Sigmoid colon (tissue), 6 donors: ENCODE measurements at regions not wholly inside any gene's neighbourhood (a gene's known extent, or its start where the extent isn't known, plus 50 kb on each side); places are given as distances from the start of the nearest gene placed in this dataset.
"Not testable (repeated sequence)": the region's sequence is repeated elsewhere in the genome, so short reads cannot be mapped to it uniquely, and the experiment has no call there.

Source experiments
- DNase-seq: peaks from one replicate; pipeline ENCODE4 v3.0.0-alpha.2; 2019
- H3K27ac ChIP-seq, 4 donors: fragments of 200-600 bp; sonication (generic); one replicate each; pipeline ENCODE4 v1.5.1; 2016 to 2019; ENCODE audit warnings: mild to moderate bottlenecking in 1 of 4
- H3K27me3 ChIP-seq, 3 donors: fragments of 200-600 bp; sonication (generic); one replicate each; pipeline ENCODE4 v1.5.1; 2019; ENCODE audit warnings: mild to moderate bottlenecking in 1 of 3
- H3K36me3 ChIP-seq, 4 donors: fragments of 200-600 bp; sonication (generic); one replicate each; pipeline ENCODE4 v1.5.1; 2016 to 2019
- H3K4me1 ChIP-seq, 4 donors: fragments of 200-600 bp; sonication (generic); one replicate each; pipeline ENCODE4 v1.5.1; 2017 to 2019
- H3K4me3 ChIP-seq, 4 donors: fragments of 200-600 bp; sonication (generic); one replicate each; pipeline ENCODE4 v1.5.1; 2017 to 2019; ENCODE audit warnings: mild to moderate bottlenecking in 2 of 4, moderate library complexity in 1 of 4
- H3K9me3 ChIP-seq, 4 donors: fragments of 200-600 bp in 3 of 4; sonication (generic) in 3 of 4; one replicate each; pipeline versions ENCODE4 v1.5.1 to v1.6.1; 2013 to 2019
- CTCF ChIP-seq, 4 experiments: fragments of 450-650 bp in 3 of 4; fragments of 200-600 bp in 1 of 4; IDR thresholded peaks; one replicate each; pipeline ENCODE4 v1.5.1; 2016 to 2019; ENCODE audit warnings: antibody characterized with exemption in 4 of 4, mild to moderate bottlenecking in 3 of 4, moderate library complexity in 2 of 4
- EP300 ChIP-seq, 4 donors: sonication (generic); formaldehyde crosslinking; IDR thresholded peaks; one replicate each; pipeline ENCODE4 v1.6.1; 2017; ENCODE audit warnings: antibody characterized with exemption in 4 of 4
- POLR2A ChIP-seq, 2 donors: fragments of 450-650 bp; IDR thresholded peaks; one replicate each; pipeline ENCODE4 v1.6.1; 2016; ENCODE audit warnings: antibody characterized with exemption in 2 of 2, mild to moderate bottlenecking in 2 of 2, moderate library complexity in 2 of 2
- POLR2AphosphoS5 ChIP-seq, 4 donors: sonication (generic); formaldehyde crosslinking; IDR thresholded peaks; one replicate each; pipeline ENCODE4 v1.6.1; 2017; ENCODE audit warnings: antibody characterized with exemption in 4 of 4
- WGBS, 2 donors: extraction: QIAGEN DNeasy Blood & Tissue Kit; methylation state at CpG; one replicate each; pipeline ENCODE4 v1.1.7; 2013; 5-methylcytosine and 5-hydroxymethylcytosine counted together
- intact Hi-C: fragments of 100-400 bp; cut with DNase I; formaldehyde crosslinking; loops from one replicate; pipeline ENCODE4 v1.15.1; 2023
- donor health status: healthy with polysubstance abuse.
- donor health status: healthy.

GRCh38 chr3:69628951-69629350, 110.3 kb upstream of the MITF start:
- no peak for DNase-seq

GRCh38 chr3:69613286-69613685, 126.0 kb upstream of the MITF start:
- no peaks in the 10 kb centered on the region for H3K36me3 ChIP-seq
- H3K27ac ChIP-seq: no peak overlapping the region
- H3K4me3 ChIP-seq: no peak overlapping the region
- no peaks in the 10 kb centered on the region for H3K4me1 ChIP-seq
- H3K9me3 ChIP-seq: no peaks in the 10 kb centered on the region
- intact Hi-C loops: no loop called here
- TF ChIP-seq CTCF (IDR thresholded peaks at IDR 0.05): no peak
- TF ChIP-seq EP300 (IDR thresholded peaks at IDR 0.05): no peak
- TF ChIP-seq POLR2A (IDR thresholded peaks at IDR 0.05): no peak
- no peak for TF ChIP-seq POLR2AphosphoS5 (IDR thresholded peaks at IDR 0.05)
- H3K27me3 ChIP-seq: no peaks in the 10 kb centered on the region
- DNase-seq: no peak
- WGBS, 2 donors: 90 to 92% methylated on average over 5 of the region's 5 CpGs

More at GRCh38 chr3:69628951-69629350, 110.3 kb upstream of the MITF start:
- intact Hi-C loops: no loop called here
- H3K27ac ChIP-seq: no peak overlapping the region
- no peaks in the 10 kb centered on the region for H3K27me3 ChIP-seq
- WGBS, 2 donors: 4 to 32% methylated on average over 1 of the region's 1 CpG
- no peak for TF ChIP-seq POLR2AphosphoS5 (IDR thresholded peaks at IDR 0.05)
- peaks cover 0 to 3% (median 0%) of the 10 kb centered on the region in 4 donors for H3K9me3 ChIP-seq
- no peaks in the 10 kb centered on the region for H3K4me1 ChIP-seq
- no peaks in the 10 kb centered on the region for H3K36me3 ChIP-seq
- H3K4me3 ChIP-seq: no peak overlapping the region

- no peak overlapping the region for H3K27ac ChIP-seq
- no peaks in the 10 kb centered on the region for H3K27me3 ChIP-seq
- no peak for TF ChIP-seq CTCF (IDR thresholded peaks at IDR 0.05)
- TF ChIP-seq EP300 (IDR thresholded peaks at IDR 0.05): no peak
- no peak for TF ChIP-seq POLR2AphosphoS5 (IDR thresholded peaks at IDR 0.05)
- no peak for TF ChIP-seq POLR2A (IDR thresholded peaks at IDR 0.05)
- 86 to 87% methylated on average over 2 of the region's 2 CpGs for WGBS, 2 donors
- no peaks in the 10 kb centered on the region for H3K36me3 ChIP-seq
- DNase-seq: no peak
- H3K4me3 ChIP-seq: no peak overlapping the region
- H3K9me3 ChIP-seq: no peaks in the 10 kb centered on the region
- intact Hi-C loops: no loop called here
- no peaks in the 10 kb centered on the region for H3K4me1 ChIP-seq
These were observed 126.5 kb upstream of the MITF start for GRCh38 chr3:69612791-69613190.

- H3K27ac ChIP-seq, intact Hi-C loops, H3K36me3 ChIP-seq, H3K9me3 ChIP-seq, H3K27me3 ChIP-seq, H3K4me1 ChIP-seq, DNase-seq, H3K4me3 ChIP-seq: not testable (repeated sequence)
- 54 to 63% methylated on average over 1 of the region's 1 CpG for WGBS, 2 donors
These were observed 129.7 kb upstream of the MITF start for GRCh38 chr3:69609566-69609965.

- Histone ChIP-seq H3K9me3 (no peaks in the 10 kb centered on the region), H3K4me1 (no peaks in the 10 kb centered on the region), H3K36me3 (no peaks in the 10 kb centered on the region), H3K4me3 (no peak overlapping the region), H3K27me3 (no peaks in the 10 kb centered on the region), H3K27ac (no peak overlapping the region)
- DNase-seq: no peak
- 68 to 80% methylated on average over 4 of the region's 4 CpGs for WGBS, 2 donors
- intact Hi-C loops: no loop called here
- TF ChIP-seq CTCF (IDR thresholded peaks at IDR 0.05) (no peak), EP300 (IDR thresholded peaks at IDR 0.05) (no peak), POLR2AphosphoS5 (IDR thresholded peaks at IDR 0.05) (no peak), POLR2A (IDR thresholded peaks at IDR 0.05) (no peak)
These were observed 131.6 kb upstream of the MITF start for GRCh38 chr3:69607466-69608305.

- intact Hi-C loops: no loop called here
- H3K36me3 ChIP-seq: no peaks in the 10 kb centered on the region
- H3K4me1 ChIP-seq: no peaks in the 10 kb centered on the region
- H3K9me3 ChIP-seq: no peaks in the 10 kb centered on the region
- no peak for DNase-seq
- TF ChIP-seq POLR2A (IDR thresholded peaks at IDR 0.05): no peak
- TF ChIP-seq POLR2AphosphoS5 (IDR thresholded peaks at IDR 0.05): no peak
- no peak for TF ChIP-seq EP300 (IDR thresholded peaks at IDR 0.05)
- TF ChIP-seq CTCF (IDR thresholded peaks at IDR 0.05): no peak
- no peaks in the 10 kb centered on the region for H3K27me3 ChIP-seq
- no peak overlapping the region for H3K27ac ChIP-seq
- H3K4me3 ChIP-seq: no peak overlapping the region
- WGBS, 2 donors: 83 to 87% methylated on average over 4 of the region's 4 CpGs
These were observed 133.4 kb upstream of the MITF start for GRCh38 chr3:69605867-69606266.
